SK-N-SH (cell line): ENCODE measurements at regions not wholly inside any gene's neighbourhood (a gene's known extent, or its start where the extent isn't known, plus 50 kb on each side); places are given as distances from the start of the nearest gene placed in this dataset.

ENCODE experiments used
- CTCF ChIP-seq: fragments of 200-600 bp; sonication (generic); IDR thresholded peaks from 2 replicates; pipeline ENCODE4 v1.6.1; 2017; ENCODE audit warnings: antibody characterized with exemption, mild to moderate bottlenecking, moderate library complexity
- ELF1 ChIP-seq: IDR thresholded peaks from 2 replicates; pipeline ENCODE4 v1.4.0; 2012
- EP300 ChIP-seq, 2 experiments: IDR thresholded peaks; 2 replicates each; pipeline versions ENCODE4 v1.4.0 to v1.6.1; 2012; ENCODE audit warnings: borderline replicate concordance in 1 of 2, low read depth in 1 of 2, low read length in 1 of 2
- MXI1 ChIP-seq: IDR thresholded peaks from 2 replicates; pipeline ENCODE4 v1.6.1; 2012; ENCODE audit warnings: mild to moderate bottlenecking, low read depth, low read length, improper control_type of control experiment
- POLR2AphosphoS5 ChIP-seq: IDR thresholded peaks from 2 replicates; pipeline ENCODE4 v1.6.1; 2012; ENCODE audit warnings: low read depth, low read length
- RFX5 ChIP-seq: IDR thresholded peaks from 2 replicates; pipeline ENCODE4 v1.6.1; 2012; ENCODE audit warnings: mild to moderate bottlenecking, improper control_type of control experiment, low read length
- SMC3 ChIP-seq: IDR thresholded peaks from 2 replicates; pipeline ENCODE4 v1.6.1; 2012; ENCODE audit warnings: low read depth, low read length, improper control_type of control experiment
- USF1 ChIP-seq: IDR thresholded peaks from 2 replicates; pipeline ENCODE4 v1.4.0; 2012; ENCODE audit warnings: low read depth, borderline replicate concordance
- ZBTB33 ChIP-seq: IDR thresholded peaks from 2 replicates; pipeline ENCODE4 v1.4.0; 2012; ENCODE audit warnings: low read depth, borderline replicate concordance

GRCh38 chr11:105489446-105489845 lies 120.4 kb upstream of the GRIA4 start:
- no peak for TF ChIP-seq ELF1
- no peak for TF ChIP-seq RFX5
- no peak for TF ChIP-seq CTCF
- no peak for TF ChIP-seq MXI1
- TF ChIP-seq SMC3: no peak
- TF ChIP-seq POLR2AphosphoS5: no peak
- TF ChIP-seq ZBTB33: no peak
- TF ChIP-seq USF1: no peak
- no peak for TF ChIP-seq EP300 (IDR thresholded peaks at IDR 0.05; ENCODE audit: borderline replicate concordance in 1 of 2, low read depth in 1 of 2, low read length in 1 of 2)
